Activated CD4-positive, alpha-beta T cell treated with anti-CD3 and anti-CD28 coated beads, Interleukin-2, amount 10 ng/mL, durations not matched to agents 7 days and 5 days (primary cell): ENCODE measurements at regions not wholly inside any gene's neighbourhood (a gene's known extent, or its start where the extent isn't known, plus 50 kb on each side); places are given as distances from the start of the nearest gene placed in this dataset.

Experiments used
- CTCF ChIA-PET: fragments of 350-600 bp; sonication (Branson Sonifier 250); formaldehyde crosslinking; loops from one replicate; lab custom pipeline; 2021; ENCODE audit warnings: antibody characterized with exemption; lab: Charles Lee
- POLR2A ChIA-PET: fragments of 350-600 bp; sonication (Branson Sonifier 250); formaldehyde crosslinking; loops from one replicate; lab custom pipeline; 2021; ENCODE audit warnings: antibody characterized with exemption; lab: Charles Lee
- DNase-seq: peaks from one replicate; pipeline ENCODE4 v3.0.0-alpha.2; 2020
- H3K27ac Mint-ChIP-seq: one replicate; pipeline ENCODE4 v1.8.0; 2021; ENCODE audit warnings: mild to moderate bottlenecking, moderate library complexity, mixed read lengths
- H3K27me3 Mint-ChIP-seq: one replicate; pipeline ENCODE4 v1.8.0; 2021; ENCODE audit warnings: mixed read lengths
- H3K36me3 Mint-ChIP-seq: one replicate; pipeline ENCODE4 v1.8.0; 2021; ENCODE audit warnings: low read depth, mixed read lengths
- H3K4me1 Mint-ChIP-seq: one replicate; pipeline ENCODE4 v1.8.0; 2021; ENCODE audit warnings: mixed read lengths
- H3K4me3 Mint-ChIP-seq: one replicate; pipeline ENCODE4 v1.8.0; 2021; ENCODE audit warnings: mild to moderate bottlenecking, moderate library complexity, mixed read lengths
- H3K9me3 Mint-ChIP-seq: one replicate; pipeline ENCODE4 v1.8.0; 2021; ENCODE audit warnings: mixed read lengths

GRCh38 chr12:72790273-72790672 lies 518.1 kb downstream of the TRHDE start:
- Mint-ChIP-seq H3K27me3 (no peaks in the 10 kb centered on the region), H3K27ac (no peak overlapping the region), H3K36me3 (no peaks in the 10 kb centered on the region), H3K4me1 (no peaks in the 10 kb centered on the region), H3K9me3 (peaks cover 4% of the 10 kb centered on the region), H3K4me3 (no peak overlapping the region)
- ChIA-PET POLR2A (no interaction called here), CTCF (interaction anchor here (2.7 kb wide), 1 partner anchor 12 kb away, joined by 7 read pairs; no protein-coding TSS in a partner anchor)
- DNase-seq, result no peak

DNA sequence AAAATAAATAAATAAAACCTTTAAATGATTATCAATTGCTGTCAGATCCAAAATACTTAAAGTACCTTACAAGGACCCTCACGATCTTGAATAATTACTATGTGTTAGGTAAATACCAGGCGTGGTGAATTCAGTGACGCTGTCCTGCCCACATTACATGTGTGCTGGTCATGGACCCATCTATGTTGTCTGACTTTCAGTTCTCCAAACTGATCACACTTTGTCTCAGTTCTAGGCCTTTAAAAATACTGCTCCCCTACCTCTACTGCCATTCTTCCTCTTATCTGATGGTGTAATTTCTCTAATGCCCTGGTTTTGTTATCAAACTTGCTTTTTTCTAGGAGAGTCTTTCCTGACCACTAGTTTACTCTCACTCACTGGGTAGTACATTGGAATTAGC lies 520.7 kb downstream of the TRHDE start:
- no peak for DNase-seq
- CTCF ChIA-PET, result no interaction called here
- POLR2A ChIA-PET, result no interaction called here
- no peaks in the 10 kb centered on the region for H3K27me3 Mint-ChIP-seq
- H3K36me3 Mint-ChIP-seq, result no peaks in the 10 kb centered on the region
- H3K4me3 Mint-ChIP-seq, result no peak overlapping the region
- H3K4me1 Mint-ChIP-seq, result no peaks in the 10 kb centered on the region
- no peak overlapping the region for H3K27ac Mint-ChIP-seq
- H3K9me3 Mint-ChIP-seq, result peaks cover 4% of the 10 kb centered on the region

DNA sequence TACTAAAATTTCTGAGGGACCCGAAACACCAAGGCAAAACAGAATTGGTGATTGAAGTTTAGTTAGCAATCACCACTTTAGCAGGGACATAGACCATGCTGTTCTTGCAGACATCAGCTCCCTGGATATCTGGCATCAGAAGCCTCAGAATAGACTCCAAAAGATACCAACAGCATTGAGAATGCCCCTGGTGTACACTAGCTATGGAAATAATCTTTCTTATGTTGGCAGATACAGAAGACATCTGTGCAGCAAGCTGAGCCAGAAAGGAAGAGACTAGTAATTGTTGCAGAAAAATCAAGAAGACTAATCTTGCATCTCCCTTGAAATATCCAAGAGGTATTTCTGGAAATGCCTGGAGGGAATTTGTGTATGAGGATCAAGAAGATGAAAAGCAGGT lies 521.6 kb downstream of the TRHDE start:
- Mint-ChIP-seq H3K27ac (no peak overlapping the region), H3K36me3 (no peaks in the 10 kb centered on the region), H3K4me1 (no peaks in the 10 kb centered on the region), H3K4me3 (no peak overlapping the region), H3K9me3 (peaks cover 6% of the 10 kb centered on the region), H3K27me3 (no peaks in the 10 kb centered on the region)
- ChIA-PET POLR2A (no interaction called here), CTCF (no interaction called here)
- DNase-seq, result no peak

- ChIA-PET CTCF (interaction anchor here (0.6 kb wide), 2 partner anchors 9 to 384 kb away, joined by 3 read pairs; no protein-coding TSS in a partner anchor), POLR2A (no interaction called here)
- Mint-ChIP-seq H3K4me3 (no peak overlapping the region), H3K27ac (no peak overlapping the region), H3K27me3 (no peaks in the 10 kb centered on the region), H3K4me1 (no peaks in the 10 kb centered on the region), H3K9me3 (peaks cover 23% of the 10 kb centered on the region), H3K36me3 (no peaks in the 10 kb centered on the region)
- DNase-seq, result no peak
Observed at GRCh38 chr12:72815421-72815820, 543.3 kb downstream of the TRHDE start.

- POLR2A ChIA-PET, result no interaction called here
- no peaks in the 10 kb centered on the region for H3K36me3 Mint-ChIP-seq
- no peaks in the 10 kb centered on the region for H3K27me3 Mint-ChIP-seq
- H3K4me1 Mint-ChIP-seq, result no peaks in the 10 kb centered on the region
- CTCF ChIA-PET, result no interaction called here
- no peak for DNase-seq
- H3K27ac Mint-ChIP-seq, result no peak overlapping the region
- H3K4me3 Mint-ChIP-seq, result no peak overlapping the region
- peaks cover 2% of the 10 kb centered on the region for H3K9me3 Mint-ChIP-seq
Observed at GRCh38 chr12:72828662-72829324, 556.6 kb downstream of the TRHDE start.

DNA sequence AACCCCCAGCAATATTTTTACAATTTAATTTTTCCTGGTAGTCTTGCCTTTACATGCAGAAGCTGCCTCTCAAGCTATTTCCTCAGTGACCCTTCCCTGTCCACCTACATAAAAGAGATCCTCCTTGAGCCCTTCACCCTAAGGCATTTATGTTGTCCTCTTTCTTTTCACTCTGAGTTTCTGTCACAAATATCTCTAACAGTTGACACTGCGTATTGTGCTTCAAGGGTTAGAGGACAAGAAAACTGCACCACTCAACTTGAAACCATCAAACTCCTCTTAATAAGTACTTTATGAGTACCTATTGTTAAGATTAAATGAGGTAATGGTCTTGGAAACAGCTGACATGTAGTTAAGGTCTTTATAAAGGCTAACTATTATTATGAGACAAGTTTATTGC lies 557.7 kb downstream of the TRHDE start:
- H3K4me3 Mint-ChIP-seq, result no peak overlapping the region
- ChIA-PET CTCF (no interaction called here), POLR2A (no interaction called here)
- no peak for DNase-seq
- H3K9me3 Mint-ChIP-seq, result peaks cover 5% of the 10 kb centered on the region
- H3K4me1 Mint-ChIP-seq, result no peaks in the 10 kb centered on the region
- no peaks in the 10 kb centered on the region for H3K36me3 Mint-ChIP-seq
- no peaks in the 10 kb centered on the region for H3K27me3 Mint-ChIP-seq
- no peak overlapping the region for H3K27ac Mint-ChIP-seq

DNA sequence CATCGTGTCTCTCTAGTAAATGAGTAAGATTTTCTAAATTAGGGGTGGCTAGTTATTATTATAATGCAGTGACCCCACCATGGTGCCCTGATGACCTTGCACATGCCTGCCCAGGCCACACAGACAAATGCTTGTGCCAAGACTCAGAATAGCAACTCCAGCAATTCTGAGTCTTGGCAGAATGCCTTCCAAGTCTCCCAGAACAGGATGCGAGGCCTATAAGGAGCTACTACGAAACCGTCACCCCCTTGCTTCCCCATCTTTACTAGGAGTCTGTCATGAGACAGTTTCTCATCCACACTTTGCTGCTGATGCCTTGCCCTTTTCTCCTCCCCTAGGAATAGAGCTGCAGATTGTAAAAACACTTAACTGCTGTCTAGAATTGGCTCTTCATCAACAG lies 559.9 kb downstream of the TRHDE start:
- Mint-ChIP-seq H3K9me3 (peaks cover 6% of the 10 kb centered on the region), H3K36me3 (no peaks in the 10 kb centered on the region), H3K4me1 (no peaks in the 10 kb centered on the region), H3K27ac (no peak overlapping the region), H3K27me3 (no peaks in the 10 kb centered on the region), H3K4me3 (no peak overlapping the region)
- CTCF ChIA-PET, result no interaction called here
- no peak for DNase-seq
- POLR2A ChIA-PET, result no interaction called here

DNA sequence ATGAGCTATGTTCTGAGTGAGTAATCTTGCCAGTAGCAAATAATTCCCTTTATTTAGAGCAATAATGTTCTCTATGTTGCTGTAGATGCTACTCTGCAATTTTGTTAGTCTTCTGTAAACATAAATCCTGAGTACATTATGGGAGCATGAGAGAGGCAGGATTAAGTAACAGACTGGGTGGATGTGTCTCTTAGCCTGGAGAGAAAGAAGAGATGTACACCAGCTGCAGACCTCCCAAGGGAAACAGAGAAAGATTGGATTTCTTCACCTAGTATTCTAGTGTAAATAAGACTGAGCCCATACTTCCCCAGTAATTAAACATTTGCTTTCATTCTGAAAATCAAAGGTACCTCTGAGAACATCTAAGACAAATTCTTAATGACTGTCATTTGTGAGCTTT lies 564.0 kb downstream of the TRHDE start:
- POLR2A ChIA-PET, result no interaction called here
- Mint-ChIP-seq H3K4me1 (no peaks in the 10 kb centered on the region), H3K27ac (no peak overlapping the region), H3K36me3 (no peaks in the 10 kb centered on the region), H3K9me3 (peaks cover 6% of the 10 kb centered on the region), H3K4me3 (no peak overlapping the region), H3K27me3 (no peaks in the 10 kb centered on the region)
- DNase-seq, result no peak
- CTCF ChIA-PET, result no interaction called here

- POLR2A ChIA-PET, result no interaction called here
- Mint-ChIP-seq H3K27ac (no peak overlapping the region), H3K27me3 (no peaks in the 10 kb centered on the region), H3K36me3 (no peaks in the 10 kb centered on the region), H3K4me1 (no peaks in the 10 kb centered on the region), H3K9me3 (peaks cover 14% of the 10 kb centered on the region), H3K4me3 (no peak overlapping the region)
- DNase-seq, result no peak
- CTCF ChIA-PET, result no interaction called here
Observed at GRCh38 chr12:72839696-72840095, 567.5 kb downstream of the TRHDE start.

DNA sequence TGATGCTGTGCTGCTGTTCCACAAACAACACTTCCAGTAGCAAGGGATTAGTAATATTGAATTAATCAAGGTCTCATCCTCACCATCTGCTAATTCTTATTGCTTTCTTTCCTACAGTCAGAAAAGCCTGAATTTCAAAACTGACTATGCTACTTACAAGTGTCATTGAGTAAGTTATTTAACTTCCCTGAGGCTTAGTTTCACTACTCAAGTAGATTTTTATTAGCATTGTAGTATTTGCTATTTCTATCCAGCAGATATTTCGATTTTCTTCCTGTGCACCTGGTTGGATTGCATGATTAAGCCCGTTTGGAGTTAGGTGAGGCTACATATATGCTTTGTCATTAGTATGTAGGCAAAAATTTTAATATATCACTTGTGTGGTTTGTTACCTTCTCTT lies 591.5 kb downstream of the TRHDE start:
- no peak overlapping the region for H3K27ac Mint-ChIP-seq
- H3K4me3 Mint-ChIP-seq, result no peak overlapping the region
- no peaks in the 10 kb centered on the region for H3K4me1 Mint-ChIP-seq
- DNase-seq, result no peak
- ChIA-PET POLR2A (no interaction called here), CTCF (no interaction called here)
- H3K36me3 Mint-ChIP-seq, result no peaks in the 10 kb centered on the region
- H3K9me3 Mint-ChIP-seq, result peaks cover 6% of the 10 kb centered on the region
- H3K27me3 Mint-ChIP-seq, result no peaks in the 10 kb centered on the region

GRCh38 chr12:72865921-72866320 lies 593.8 kb downstream of the TRHDE start:
- ChIA-PET CTCF (no interaction called here), POLR2A (no interaction called here)
- H3K27me3 Mint-ChIP-seq, result no peaks in the 10 kb centered on the region
- H3K36me3 Mint-ChIP-seq, result no peaks in the 10 kb centered on the region
- no peaks in the 10 kb centered on the region for H3K4me1 Mint-ChIP-seq
- H3K27ac Mint-ChIP-seq, result no peak overlapping the region
- peaks cover 4% of the 10 kb centered on the region for H3K9me3 Mint-ChIP-seq
- DNase-seq, result no peak
- H3K4me3 Mint-ChIP-seq, result no peak overlapping the region

DNA sequence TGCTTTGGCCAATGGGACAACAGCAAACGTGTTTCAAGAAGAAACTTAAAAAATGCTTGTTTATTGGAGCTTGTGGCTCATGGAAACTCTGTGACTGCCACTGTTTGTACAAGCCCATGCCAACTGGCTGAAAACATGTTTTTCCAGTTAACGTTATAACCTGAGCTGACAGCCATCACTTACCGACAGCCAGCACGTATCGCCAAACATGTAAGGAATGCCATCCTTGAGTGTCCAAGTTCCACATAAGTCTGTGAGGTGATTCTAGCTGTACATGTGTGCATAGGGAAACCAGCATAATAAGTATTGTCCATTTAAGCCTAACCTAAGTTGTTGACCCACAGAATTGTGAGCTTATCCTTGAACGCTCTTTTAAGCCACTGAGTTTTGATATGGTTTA lies 596.9 kb downstream of the TRHDE start:
- POLR2A ChIA-PET, result no interaction called here
- Mint-ChIP-seq H3K9me3 (peaks cover 9% of the 10 kb centered on the region), H3K4me3 (no peak overlapping the region), H3K36me3 (no peaks in the 10 kb centered on the region), H3K27ac (no peak overlapping the region), H3K27me3 (no peaks in the 10 kb centered on the region), H3K4me1 (no peaks in the 10 kb centered on the region)
- no peak for DNase-seq
- CTCF ChIA-PET, result no interaction called here

GRCh38 chr12:72872238-72872887 lies 600.2 kb downstream of the TRHDE start:
- H3K27ac Mint-ChIP-seq, result no peak overlapping the region
- no peaks in the 10 kb centered on the region for H3K36me3 Mint-ChIP-seq
- DNase-seq, result no peak
- ChIA-PET CTCF (no interaction called here), POLR2A (no interaction called here)
- H3K27me3 Mint-ChIP-seq, result no peaks in the 10 kb centered on the region
- no peaks in the 10 kb centered on the region for H3K4me1 Mint-ChIP-seq
- no peak overlapping the region for H3K4me3 Mint-ChIP-seq
- H3K9me3 Mint-ChIP-seq, result peaks cover 12% of the 10 kb centered on the region

DNA sequence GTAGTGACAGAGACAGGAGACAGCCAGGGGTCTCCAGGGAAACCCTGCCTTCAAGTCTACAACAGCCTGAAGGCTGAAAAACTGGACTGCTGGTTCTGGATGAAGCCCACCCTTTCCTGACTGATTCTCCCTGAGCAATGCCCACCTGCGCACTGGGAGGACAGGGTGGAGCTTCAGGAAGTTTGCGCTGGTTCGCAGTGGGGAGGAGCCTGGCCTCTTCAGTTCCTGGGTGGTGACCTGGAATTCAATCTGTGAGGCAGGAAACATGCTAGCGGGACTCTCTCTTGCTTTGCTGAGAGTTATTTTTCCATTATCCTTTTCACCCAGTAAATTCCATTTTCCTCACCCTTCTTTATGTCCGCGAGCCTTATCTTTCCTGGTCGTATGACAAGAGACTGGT lies 600.8 kb downstream of the TRHDE start:
- no peaks in the 10 kb centered on the region for H3K27me3 Mint-ChIP-seq
- ChIA-PET POLR2A (no interaction called here), CTCF (no interaction called here)
- no peaks in the 10 kb centered on the region for H3K4me1 Mint-ChIP-seq
- no peak overlapping the region for H3K27ac Mint-ChIP-seq
- no peaks in the 10 kb centered on the region for H3K36me3 Mint-ChIP-seq
- H3K4me3 Mint-ChIP-seq, result no peak overlapping the region
- no peak for DNase-seq
- peaks cover 12% of the 10 kb centered on the region for H3K9me3 Mint-ChIP-seq
